GM18505 (cell line): ENCODE measurements at regions not wholly inside any gene's neighbourhood (a gene's known extent, or its start where the extent isn't known, plus 50 kb on each side); places are given as distances from the start of the nearest gene placed in this dataset.
"Not testable (repeated sequence)": the region's sequence is repeated elsewhere in the genome, so short reads cannot be mapped to it uniquely, and the experiment has no call there.

Experiments
- ATAC-seq: cut with Tn5 transposase; IDR thresholded peaks from one replicate; pipeline ENCODE4 v1.9.1; 2021; ENCODE audit not compliant: unreplicated experiment
- POLR2A ChIP-seq: IDR thresholded peaks from 4 replicates; pipeline ENCODE4 v1.6.1; 2011; ENCODE audit warnings: borderline replicate concordance; ENCODE audit not compliant: insufficient read depth, insufficient read length; ENCODE audit errors: extremely low read depth

DNA sequence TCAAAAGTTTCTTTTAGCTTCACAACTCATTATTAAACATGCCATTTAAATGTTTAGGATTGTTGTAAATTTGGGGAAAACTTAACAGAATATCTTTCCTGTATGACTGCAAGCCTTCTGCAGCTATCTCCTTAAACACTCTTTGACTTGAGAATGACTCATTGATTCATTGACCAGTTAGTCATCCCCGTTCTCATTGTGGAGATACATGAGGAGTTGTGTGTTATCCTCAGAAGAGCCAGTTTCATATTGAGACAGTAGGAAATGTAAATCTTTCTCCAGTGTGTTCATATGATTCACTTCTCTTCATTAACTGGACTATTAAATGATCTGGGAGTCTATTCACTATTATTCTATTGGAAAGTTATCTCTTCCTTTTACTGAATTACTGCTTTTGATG lies 83.0 kb downstream of the CRYGS start:
- no peak for TF ChIP-seq POLR2A
- ATAC-seq, result no peak

DNA sequence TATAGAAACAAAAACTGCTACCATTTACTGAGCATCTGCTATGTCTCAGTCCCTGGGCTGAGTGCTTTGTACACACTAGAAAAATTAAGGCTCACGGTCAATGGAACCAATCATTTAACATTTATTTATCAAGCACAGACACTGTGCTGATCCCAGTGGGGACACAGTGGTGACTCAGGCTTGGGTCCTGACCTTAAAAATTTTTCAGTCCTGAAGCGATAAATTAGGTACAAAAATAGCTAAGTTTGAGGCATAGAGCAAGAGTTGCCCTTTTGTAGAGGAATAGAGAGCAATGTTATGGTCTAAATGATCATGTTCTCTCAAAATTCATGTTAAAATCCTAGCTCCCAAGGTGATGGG lies 85.1 kb downstream of the CRYGS start:
- no peak for ATAC-seq
- TF ChIP-seq POLR2A, result no peak

GRCh38 chr3:186458306-186459107 lies 85.7 kb downstream of the CRYGS start:
- TF ChIP-seq POLR2A, result no peak
- no peak for ATAC-seq

- TF ChIP-seq POLR2A, result no peak
- ATAC-seq, result no peak
These were observed 86.9 kb downstream of the CRYGS start for GRCh38 chr3:186457236-186457635.

- no peak for ATAC-seq
- no peak for TF ChIP-seq POLR2A
These were observed 87.4 kb downstream of the CRYGS start for GRCh38 chr3:186456731-186457191.

DNA sequence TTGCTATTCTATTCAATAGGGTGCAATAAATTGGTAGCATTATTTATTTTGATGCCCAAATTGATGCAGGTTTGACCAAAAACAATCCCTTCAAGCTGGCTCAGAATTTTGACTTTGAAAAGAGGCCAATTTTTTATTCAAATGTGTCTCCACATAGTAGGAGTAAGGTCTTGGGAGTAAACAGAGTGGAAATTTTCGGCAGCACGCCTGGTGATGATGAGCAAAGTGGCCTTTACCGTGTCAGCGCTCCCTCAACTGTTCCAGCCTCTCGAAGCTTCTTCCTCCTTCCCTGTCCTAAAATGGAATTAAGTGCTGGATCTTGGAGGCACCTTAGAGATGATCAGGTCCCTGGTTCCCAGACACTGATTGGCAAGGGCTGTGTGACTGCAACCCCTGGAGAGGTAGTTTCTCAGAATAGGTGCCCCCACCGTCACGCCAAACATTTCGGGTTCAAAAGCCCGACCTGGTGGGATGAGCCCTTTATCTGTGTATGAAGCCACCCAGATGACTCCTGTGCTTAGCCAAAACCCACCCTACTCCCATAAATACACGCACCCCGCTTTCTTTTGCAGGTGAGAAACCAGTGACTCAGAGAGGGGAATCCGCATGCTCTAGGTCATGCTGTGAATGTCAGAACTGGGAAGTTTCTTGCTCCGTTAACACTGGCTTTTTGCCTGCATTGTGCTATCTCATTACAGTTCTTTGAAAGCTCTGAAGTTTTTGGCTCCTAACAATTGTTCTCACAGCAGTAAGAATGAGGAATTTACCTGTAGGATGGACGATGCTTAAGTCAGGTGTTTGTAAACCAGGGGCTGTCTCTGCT lies 89.1 kb downstream of the CRYGS start:
- TF ChIP-seq POLR2A, result no peak

GRCh38 chr3:186453531-186453930 lies 90.6 kb downstream of the CRYGS start:
- no peak for ATAC-seq
- no peak for TF ChIP-seq POLR2A

More for the DNA sequence above, 89.1 kb downstream of the CRYGS start:
- no peak for ATAC-seq

GRCh38 chr3:186452517-186452916 lies 90.5 kb upstream of the DGKG start:
- TF ChIP-seq POLR2A, result no peak

GRCh38 chr3:186451371-186451770 lies 89.3 kb upstream of the DGKG start:
- no peak for ATAC-seq
- TF ChIP-seq POLR2A, result no peak

More at GRCh38 chr3:186452517-186452916, 90.5 kb upstream of the DGKG start:
- ATAC-seq, result no peak

- ATAC-seq, result no peak
- TF ChIP-seq POLR2A, result no peak
These were observed 82.9 kb upstream of the DGKG start for GRCh38 chr3:186444974-186445373.

- TF ChIP-seq POLR2A, result no peak
- no peak for ATAC-seq
These were observed 82.3 kb upstream of the DGKG start for GRCh38 chr3:186444288-186444687.

- not testable (repeated sequence) for ATAC-seq
These were observed 80.9 kb upstream of the DGKG start for GRCh38 chr3:186442979-186443378.

GRCh38 chr3:186442162-186442561 lies 80.1 kb upstream of the DGKG start:
- ATAC-seq, result no peak
- TF ChIP-seq POLR2A, result no peak

- ATAC-seq, result no peak
- TF ChIP-seq POLR2A, result no peak
These were observed 78.9 kb upstream of the DGKG start for GRCh38 chr3:186440891-186441290.
